Fibroblast of lung (primary cell): ENCODE measurements at regions not wholly inside any gene's neighbourhood (a gene's known extent, or its start where the extent isn't known, plus 50 kb on each side); places are given as distances from the start of the nearest gene placed in this dataset.

Experiments
- DNase-seq, 2 donors: peaks; one replicate each; pipeline versions ENCODE4 v3.0.0 to v3.0.0-alpha.2; 2010; ENCODE audit warnings: low read depth in 2 of 2
- H2AFZ ChIP-seq: 2 replicates; pipeline ENCODE4 v1.5.1; 2012; ENCODE audit warnings: low read length, control low read depth, inconsistent platforms
- H3K27ac ChIP-seq: 2 replicates; pipeline ENCODE4 v1.5.1; 2011; ENCODE audit warnings: low read length, control low read depth; ENCODE audit not compliant: insufficient read depth
- H3K27me3 ChIP-seq: 2 replicates; pipeline ENCODE4 v1.5.1; 2011; ENCODE audit warnings: mild to moderate bottlenecking, low read length; ENCODE audit not compliant: control insufficient read depth, insufficient read depth
- H3K36me3 ChIP-seq: 2 replicates; pipeline ENCODE4 v1.5.1; 2011; ENCODE audit warnings: low read length; ENCODE audit not compliant: control insufficient read depth, insufficient read depth
- H3K4me1 ChIP-seq: 2 replicates; pipeline ENCODE4 v1.5.1; 2011; ENCODE audit warnings: low read length; ENCODE audit not compliant: control insufficient read depth, insufficient read depth; ENCODE audit errors: extremely low read depth
- H3K4me2 ChIP-seq: 2 replicates; pipeline ENCODE4 v1.5.1; 2011; ENCODE audit warnings: low read length, control low read depth; ENCODE audit not compliant: insufficient read depth; ENCODE audit errors: extremely low read depth
- H3K4me3 ChIP-seq, 4 experiments: fragments of 200-600 bp in 1 of 4; sonication (generic) in 1 of 4; replicated peaks in 1 of 4; 2 replicates each; pipeline ENCODE4 v1.5.1; 2011 to 2016; ENCODE audit warnings: low read length in 4 of 4, low read depth in 3 of 4, mild to moderate bottlenecking in 3 of 4, control low read depth in 2 of 4, inconsistent platforms in 1 of 4, mixed read lengths in 1 of 4; ENCODE audit not compliant: insufficient read depth in 1 of 4; ENCODE audit errors: control extremely low read depth in 1 of 4
- H3K79me2 ChIP-seq: 2 replicates; pipeline ENCODE4 v1.5.1; 2012; ENCODE audit warnings: mild to moderate bottlenecking, low read length, inconsistent platforms; ENCODE audit not compliant: control insufficient read depth, insufficient read depth
- H3K9ac ChIP-seq: 2 replicates; pipeline ENCODE4 v1.5.1; 2011; ENCODE audit warnings: mild to moderate bottlenecking, low read length, control low read depth; ENCODE audit not compliant: insufficient read depth
- H3K9me3 ChIP-seq: 2 replicates; pipeline ENCODE4 v1.5.1; 2012; ENCODE audit warnings: low read depth, low read length; ENCODE audit not compliant: control insufficient read depth, insufficient read depth
- H4K20me1 ChIP-seq: 2 replicates; pipeline ENCODE4 v1.5.1; 2011; ENCODE audit warnings: low read length; ENCODE audit not compliant: control insufficient read depth, insufficient read depth; ENCODE audit errors: extremely low read depth
- EZH2 ChIP-seq: IDR thresholded peaks from 2 replicates; pipeline ENCODE4 v1.5.1; 2012; ENCODE audit warnings: low read length, control low read depth, mild to moderate bottlenecking; ENCODE audit errors: missing control alignments
- TF ChIP-seq, protein P1 (sequence below), 2 donors: IDR thresholded peaks in 1 of 2; conservative IDR thresholded peaks in 1 of 2; 1 replicate in 1 of 2; 2 replicates in 1 of 2; pipeline ENCODE4 v1.5.1; 2011 to 2012; ENCODE audit warnings: low read length in 2 of 2, control low read depth in 1 of 2, inconsistent platforms in 1 of 2, low read depth in 1 of 2, mild to moderate bottlenecking in 1 of 2

DNA sequence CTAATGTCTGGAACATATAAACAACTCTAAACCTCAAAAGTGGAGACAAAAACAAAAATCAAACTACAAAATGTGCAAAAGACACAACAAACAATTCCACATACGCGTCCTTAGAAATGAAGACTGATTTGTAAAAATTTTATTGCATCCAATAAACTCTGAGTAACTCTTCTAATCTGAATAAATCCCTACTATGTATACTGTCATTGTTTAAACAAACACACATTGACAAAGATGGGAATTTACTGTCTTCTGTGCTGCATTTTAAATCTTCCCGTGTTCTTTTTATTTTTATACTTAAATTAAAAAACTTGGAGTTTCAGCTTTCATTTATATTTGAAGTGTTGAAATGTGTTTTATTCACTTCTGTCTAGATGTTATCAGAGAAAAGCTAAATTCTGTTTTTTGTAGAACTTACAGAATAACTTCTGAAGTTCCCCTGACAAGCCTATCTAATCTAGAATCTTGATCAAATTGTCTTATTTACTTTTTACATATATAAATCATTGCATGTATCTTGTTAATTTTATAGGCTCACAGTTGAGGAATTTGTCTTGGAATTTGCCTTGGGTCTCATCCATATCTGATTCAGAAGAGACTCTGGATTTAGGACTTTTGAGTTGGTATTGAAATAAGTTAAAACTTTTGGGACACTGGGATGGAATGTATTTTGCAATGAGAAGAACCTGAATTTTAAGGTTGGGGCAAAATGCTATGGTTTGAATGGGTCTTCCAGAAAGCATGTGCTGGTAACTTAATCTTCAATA, 2064.4 kb upstream of the C9orf72 start:
- Histone ChIP-seq H3K36me3 (no peaks in the 10 kb centered on the region), H3K79me2 (no peaks in the 10 kb centered on the region), H3K4me1 (no peaks in the 10 kb centered on the region), H2AFZ (no peak overlapping the region), H3K4me2 (no peak overlapping the region), H3K27me3 (no peaks in the 10 kb centered on the region), H3K9ac (no peak overlapping the region), H4K20me1 (no peaks in the 10 kb centered on the region), H3K27ac (no peak overlapping the region), H3K9me3 (no peaks in the 10 kb centered on the region), H3K4me3 (no peak overlapping the region)
- TF ChIP-seq EZH2, result no peak
- TF ChIP-seq, protein P1, sequence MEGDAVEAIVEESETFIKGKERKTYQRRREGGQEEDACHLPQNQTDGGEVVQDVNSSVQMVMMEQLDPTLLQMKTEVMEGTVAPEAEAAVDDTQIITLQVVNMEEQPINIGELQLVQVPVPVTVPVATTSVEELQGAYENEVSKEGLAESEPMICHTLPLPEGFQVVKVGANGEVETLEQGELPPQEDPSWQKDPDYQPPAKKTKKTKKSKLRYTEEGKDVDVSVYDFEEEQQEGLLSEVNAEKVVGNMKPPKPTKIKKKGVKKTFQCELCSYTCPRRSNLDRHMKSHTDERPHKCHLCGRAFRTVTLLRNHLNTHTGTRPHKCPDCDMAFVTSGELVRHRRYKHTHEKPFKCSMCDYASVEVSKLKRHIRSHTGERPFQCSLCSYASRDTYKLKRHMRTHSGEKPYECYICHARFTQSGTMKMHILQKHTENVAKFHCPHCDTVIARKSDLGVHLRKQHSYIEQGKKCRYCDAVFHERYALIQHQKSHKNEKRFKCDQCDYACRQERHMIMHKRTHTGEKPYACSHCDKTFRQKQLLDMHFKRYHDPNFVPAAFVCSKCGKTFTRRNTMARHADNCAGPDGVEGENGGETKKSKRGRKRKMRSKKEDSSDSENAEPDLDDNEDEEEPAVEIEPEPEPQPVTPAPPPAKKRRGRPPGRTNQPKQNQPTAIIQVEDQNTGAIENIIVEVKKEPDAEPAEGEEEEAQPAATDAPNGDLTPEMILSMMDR (conservative IDR thresholded peaks at IDR 0.05 in 1 of 2, IDR thresholded peaks at IDR 0.05 in 1 of 2; ENCODE audit: low read depth in 1 of 2, low read length in 2 of 2), result no peak
- DNase-seq, result no peak

DNA sequence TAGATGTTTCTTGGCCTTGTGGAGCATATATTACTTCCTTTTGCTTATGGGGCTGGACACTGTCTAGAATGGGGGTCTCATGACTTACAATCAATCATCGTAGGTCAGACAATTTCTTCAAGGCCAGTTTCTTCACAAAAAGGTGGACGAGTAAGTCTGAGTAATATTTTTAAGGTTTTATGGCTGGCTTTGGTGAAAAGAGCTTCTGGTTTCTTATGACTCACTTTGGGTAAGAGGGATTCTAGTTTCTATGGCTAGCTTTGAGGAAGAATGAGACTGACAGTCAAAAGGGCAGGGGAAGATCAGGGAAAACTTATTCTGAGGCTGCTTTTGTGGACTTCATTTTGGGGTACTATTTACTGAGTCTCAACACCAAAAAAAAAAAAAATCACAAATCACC, 2067.2 kb upstream of the C9orf72 start:
- TF ChIP-seq EZH2, result no peak
- TF ChIP-seq, protein P1 (conservative IDR thresholded peaks at IDR 0.05 in 1 of 2, IDR thresholded peaks at IDR 0.05 in 1 of 2; ENCODE audit: low read depth in 1 of 2, low read length in 2 of 2), result no peak
- no peaks in the 10 kb centered on the region for H3K36me3 ChIP-seq
- H3K4me3 ChIP-seq, result no peak overlapping the region
- H4K20me1 ChIP-seq, result no peaks in the 10 kb centered on the region
- no peak overlapping the region for H3K4me2 ChIP-seq
- no peak overlapping the region for H3K9ac ChIP-seq
- H3K9me3 ChIP-seq, result no peaks in the 10 kb centered on the region
- no peaks in the 10 kb centered on the region for H3K27me3 ChIP-seq
- no peaks in the 10 kb centered on the region for H3K4me1 ChIP-seq
- H3K79me2 ChIP-seq, result no peaks in the 10 kb centered on the region
- H3K27ac ChIP-seq, result no peak overlapping the region
- no peak overlapping the region for H2AFZ ChIP-seq
- DNase-seq, result no peak

DNA sequence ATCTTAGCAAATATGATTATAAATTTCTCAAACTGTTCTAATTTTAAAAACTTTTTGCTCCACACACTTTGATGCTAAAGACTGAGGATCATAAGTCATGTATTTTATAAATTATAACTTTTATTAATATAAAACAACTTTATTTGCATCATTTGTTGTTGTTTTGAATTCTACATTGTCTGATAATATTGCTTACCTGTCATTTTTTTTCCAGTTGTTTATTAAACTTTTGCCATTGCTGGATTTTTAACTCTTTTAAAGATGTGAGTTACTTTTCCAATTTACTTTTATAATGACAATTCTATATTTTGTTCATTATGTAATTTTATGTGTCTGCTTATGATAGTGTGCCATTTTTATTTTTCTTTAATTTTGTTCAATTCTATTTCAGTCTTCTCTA, 2071.2 kb upstream of the C9orf72 start:
- Histone ChIP-seq H3K79me2 (no peaks in the 10 kb centered on the region), H3K4me2 (no peak overlapping the region), H4K20me1 (no peaks in the 10 kb centered on the region), H3K36me3 (no peaks in the 10 kb centered on the region), H3K27ac (no peak overlapping the region), H3K4me1 (no peaks in the 10 kb centered on the region), H3K4me3 (no peak overlapping the region), H3K9ac (no peak overlapping the region), H2AFZ (no peak overlapping the region), H3K9me3 (no peaks in the 10 kb centered on the region), H3K27me3 (no peaks in the 10 kb centered on the region)
- DNase-seq, result no peak
- TF ChIP-seq, protein P1 (conservative IDR thresholded peaks at IDR 0.05 in 1 of 2, IDR thresholded peaks at IDR 0.05 in 1 of 2; ENCODE audit: low read depth in 1 of 2, low read length in 2 of 2), result no peak
